HEK293 (cell line): ENCODE measurements at regions not wholly inside any gene's neighbourhood (a gene's known extent, or its start where the extent isn't known, plus 50 kb on each side); places are given as distances from the start of the nearest gene placed in this dataset.

Source experiments
- CTCF ChIA-PET: fragments of 350-600 bp; formaldehyde crosslinking; extraction: SDS; loops from one replicate; lab custom pipeline; 2021; ENCODE audit warnings: antibody characterized with exemption; lab: Yijun Ruan, JAX
- POLR2A ChIA-PET: fragments of 300-600 bp; formaldehyde crosslinking; extraction: SDS; loops from one replicate; lab custom pipeline; 2020; ENCODE audit warnings: antibody characterized with exemption, inconsistent platforms; lab: Yijun Ruan, JAX
- H3K27ac ChIP-seq: fragments of 200-500 bp; sonication (Bioruptor generic); 2 replicates; pipeline ENCODE4 v1.5.1; 2014; ENCODE audit warnings: low read depth, low read length, control low read depth, inconsistent platforms; ENCODE audit errors: extremely low read depth
- H3K36me3 ChIP-seq, 2 experiments: fragments of 200-500 bp in 1 of 2; sonication (Bioruptor generic) in 1 of 2; 1 replicate in 1 of 2; 2 replicates in 1 of 2; pipeline ENCODE4 v1.5.1; 2014 to 2017; ENCODE audit warnings: inconsistent platforms in 2 of 2, low read length in 2 of 2; ENCODE audit not compliant: control insufficient read depth in 2 of 2, insufficient read depth in 1 of 2
- H3K4me1 ChIP-seq: fragments of 200-500 bp; sonication (Bioruptor generic); 2 replicates; pipeline ENCODE4 v1.5.1; 2014; ENCODE audit warnings: mild to moderate bottlenecking, low read length, inconsistent platforms; ENCODE audit not compliant: control insufficient read depth, insufficient read depth
- H3K4me3 ChIP-seq: 2 replicates; pipeline ENCODE4 v1.5.1; 2011; ENCODE audit warnings: low read depth, mild to moderate bottlenecking, control low read depth, low read length, moderate library complexity
- H3K9me3 ChIP-seq: fragments of 200-500 bp; sonication (Bioruptor generic); 2 replicates; pipeline ENCODE4 v1.5.1; 2014; ENCODE audit warnings: low read depth, low read length, inconsistent platforms; ENCODE audit not compliant: control insufficient read depth, insufficient read depth
- AEBP2 ChIP-seq: fragments of 450-650 bp; formaldehyde crosslinking; IDR thresholded peaks from 2 replicates; pipeline ENCODE4 v1.5.1; 2016; ENCODE audit warnings: missing biosample characterization, missing genetic modification characterization, borderline replicate concordance
- KLF10 ChIP-seq: fragments of 450-650 bp; IDR thresholded peaks from 2 replicates; pipeline ENCODE4 v1.5.1; 2018; ENCODE audit warnings: missing biosample characterization, mild to moderate bottlenecking, missing genetic modification characterization
- KLF7 ChIP-seq: fragments of 450-650 bp; formaldehyde crosslinking; IDR thresholded peaks from 2 replicates; pipeline ENCODE4 v1.5.1; 2016; ENCODE audit warnings: missing biosample characterization, missing genetic modification characterization, borderline replicate concordance
- MZF1 ChIP-seq: fragments of 450-650 bp; formaldehyde crosslinking; IDR thresholded peaks from 2 replicates; pipeline ENCODE4 v1.5.1; 2017; ENCODE audit warnings: missing biosample characterization, missing genetic modification characterization, borderline replicate concordance
- PRDM2 ChIP-seq: fragments of 450-650 bp; formaldehyde crosslinking; IDR thresholded peaks from 2 replicates; pipeline ENCODE4 v1.5.1; 2016; ENCODE audit warnings: missing biosample characterization, missing genetic modification characterization, borderline replicate concordance
- ZBTB7A ChIP-seq: fragments of 450-650 bp; formaldehyde crosslinking; IDR thresholded peaks from 2 replicates; pipeline ENCODE4 v1.5.1; 2016; ENCODE audit warnings: low read depth, missing biosample characterization, missing genetic modification characterization
- ZIC2 ChIP-seq: fragments of 450-650 bp; formaldehyde crosslinking; IDR thresholded peaks from 2 replicates; pipeline ENCODE4 v1.5.1; 2016; ENCODE audit warnings: missing biosample characterization, missing genetic modification characterization
- ZNF121 ChIP-seq: fragments of 450-650 bp; formaldehyde crosslinking; IDR thresholded peaks from 2 replicates; pipeline ENCODE4 v1.5.1; 2016; ENCODE audit warnings: missing biosample characterization, missing genetic modification characterization
- ZNF148 ChIP-seq: fragments of 450-650 bp; formaldehyde crosslinking; IDR thresholded peaks from 2 replicates; pipeline ENCODE4 v1.5.0; 2017; ENCODE audit warnings: missing biosample characterization, missing genetic modification characterization, borderline replicate concordance
- ZNF175 ChIP-seq: fragments of 450-650 bp; formaldehyde crosslinking; IDR thresholded peaks from 2 replicates; pipeline ENCODE4 v1.5.1; 2016; ENCODE audit warnings: missing biosample characterization, missing genetic modification characterization
- ZNF211 ChIP-seq: fragments of 450-650 bp; formaldehyde crosslinking; IDR thresholded peaks from 2 replicates; pipeline ENCODE4 v1.5.1; 2016; ENCODE audit warnings: low read depth, missing biosample characterization, missing genetic modification characterization
- ZNF398 ChIP-seq: fragments of 450-650 bp; formaldehyde crosslinking; IDR thresholded peaks from 2 replicates; pipeline ENCODE4 v1.5.1; 2017; ENCODE audit warnings: missing biosample characterization, missing genetic modification characterization
- ZNF48 ChIP-seq: fragments of 450-650 bp; formaldehyde crosslinking; IDR thresholded peaks from 2 replicates; pipeline ENCODE4 v1.5.1; 2016; ENCODE audit warnings: missing biosample characterization, missing genetic modification characterization
- ZNF610 ChIP-seq: fragments of 450-650 bp; formaldehyde crosslinking; IDR thresholded peaks from 2 replicates; pipeline ENCODE4 v1.5.1; 2016; ENCODE audit warnings: missing biosample characterization, missing genetic modification characterization, borderline replicate concordance
- ZNF639 ChIP-seq: fragments of 450-650 bp; formaldehyde crosslinking; IDR thresholded peaks from 2 replicates; pipeline ENCODE4 v1.5.1; 2016; ENCODE audit warnings: missing biosample characterization, missing genetic modification characterization
- ZNF645 ChIP-seq: fragments of 450-650 bp; formaldehyde crosslinking; IDR thresholded peaks from 2 replicates; pipeline ENCODE4; 2016; ENCODE audit warnings: missing biosample characterization, missing genetic modification characterization
- ZNF76 ChIP-seq: fragments of 450-650 bp; formaldehyde crosslinking; IDR thresholded peaks from 2 replicates; pipeline ENCODE4; 2016; ENCODE audit warnings: low read depth, missing biosample characterization, missing genetic modification characterization, borderline replicate concordance
- ZNF785 ChIP-seq: fragments of 450-650 bp; formaldehyde crosslinking; IDR thresholded peaks from 2 replicates; pipeline ENCODE4 v1.5.1; 2016; ENCODE audit warnings: missing biosample characterization, missing genetic modification characterization

- TF ChIP-seq ZNF76 (tag by site-specific recombination) = no peak
- no peak for TF ChIP-seq ZNF121 (tag by site-specific recombination)
- TF ChIP-seq KLF10 (tag by site-specific recombination) = no peak
- TF ChIP-seq AEBP2 (tag by site-specific recombination) = no peak
- TF ChIP-seq ZNF211 = no peak
- TF ChIP-seq ZNF785 = no peak
- Histone ChIP-seq H3K4me3 (no peak overlapping the region), H3K9me3 (no peaks in the 10 kb centered on the region), H3K4me1 (no peaks in the 10 kb centered on the region), H3K36me3 (no peaks in the 10 kb centered on the region), H3K27ac (no peak overlapping the region)
- ChIA-PET CTCF (interaction anchor here (0.6 kb wide), 1 partner anchor 22 kb away, joined by 3 read pairs; no protein-coding TSS in a partner anchor), POLR2A (no interaction called here)
Observed at GRCh38 chr16:20253825-20254224, 73.5 kb downstream of the GP2 start.

- H3K27ac ChIP-seq = no peak overlapping the region
- H3K9me3 ChIP-seq = no peaks in the 10 kb centered on the region
- no peaks in the 10 kb centered on the region for H3K36me3 ChIP-seq
- no peak for TF ChIP-seq MZF1
- TF ChIP-seq ZNF148 (tag by site-specific recombination) = no peak
- TF ChIP-seq ZNF48 (tag by site-specific recombination) = no peak
- no peak for TF ChIP-seq ZNF398 (tag by site-specific recombination)
- TF ChIP-seq ZNF639 (tag by site-specific recombination) = no peak
- no peak for TF ChIP-seq ZIC2 (tag by site-specific recombination)
- TF ChIP-seq ZNF175 = no peak
- TF ChIP-seq KLF7 (tag by site-specific recombination) = no peak
- no peak for TF ChIP-seq ZBTB7A (tag by site-specific recombination)
- H3K4me1 ChIP-seq = no peaks in the 10 kb centered on the region
- ChIA-PET POLR2A (no interaction called here), CTCF (interaction anchor here (0.6 kb wide), 1 partner anchor 268 kb away, joined by 3 read pairs; no protein-coding TSS in a partner anchor)
- H3K4me3 ChIP-seq = no peak overlapping the region
Observed at GRCh38 chr16:20249211-20249610, 78.1 kb downstream of the GP2 start.

- CTCF ChIA-PET = no interaction called here
- POLR2A ChIA-PET = no interaction called here
- Histone ChIP-seq H3K4me3 (no peak overlapping the region), H3K9me3 (no peaks in the 10 kb centered on the region), H3K4me1 (no peaks in the 10 kb centered on the region), H3K27ac (no peak overlapping the region), H3K36me3 (no peaks in the 10 kb centered on the region)
- TF ChIP-seq ZNF610 (tag by site-specific recombination) (no peak), PRDM2 (no peak), ZNF645 (tag by site-specific recombination) (no peak)
Observed at GRCh38 chr16:20247076-20247475, 80.2 kb downstream of the GP2 start.
